ENCODE measurements at regions not wholly inside any gene's neighbourhood (a gene's known extent, or its start where the extent isn't known, plus 50 kb on each side); places are given as distances from the start of the nearest gene placed in this dataset.

GRCh38 chr2:120425014-120425413 lies 79.1 kb downstream of the INHBB start:
- Histone ChIP-seq H3K9me3 (ENCODE audit: low read length) (no peaks in the 10 kb centered on the region), H2AFZ (ENCODE audit: low read length) (no peak overlapping the region), H3K27ac (ENCODE audit: low read length) (no peak overlapping the region), H3K27me3 (ENCODE audit: low read length) (no peaks in the 10 kb centered on the region), H3K9ac (ENCODE audit: low read length) (no peak overlapping the region), H3K4me1 (ENCODE audit: insufficient read depth, low read length) (no peaks in the 10 kb centered on the region), H3F3A (ENCODE audit: low read length, unreplicated experiment) (no peaks in the 10 kb centered on the region), H3K36me3 (ENCODE audit: low read depth, low read length) (no peaks in the 10 kb centered on the region), H4K20me1 (ENCODE audit: low read length) (no peaks in the 10 kb centered on the region), H3K4me2 (ENCODE audit: low read length) (no peak overlapping the region), H3K4me3 (ENCODE audit: low read length) (no peak overlapping the region), H3K79me2 (ENCODE audit: low read length) (no peaks in the 10 kb centered on the region), H3K9me2 (replicated peaks; ENCODE audit: low read length) (no peaks in the 10 kb centered on the region)
- POLR2A ChIA-PET (ENCODE audit: unreplicated experiment), result no interaction called here
- ATAC-seq, result no peak
- CTCF ChIA-PET, result no interaction called here
- BruUV-seq (replicated peaks), result no TSS peak
- no peak for TF ChIP-seq EZH2phosphoT487 (IDR thresholded peaks at IDR 0.05; ENCODE audit: borderline replicate concordance, low read length)
- TF ChIP-seq CTCF (conservative IDR thresholded peaks at IDR 0.05; ENCODE audit: low read depth, low read length), result no peak
- TF ChIP-seq EZH2 (IDR thresholded peaks at IDR 0.05; ENCODE audit: low read length, unreplicated experiment), result no peak
- intact Hi-C loops (cut with micrococcal nuclease), result no loop called here
- DNase-seq, result no peak

- ChIA-PET CTCF (no interaction called here), POLR2A (ENCODE audit: unreplicated experiment) (no interaction called here)
- BruUV-seq (replicated peaks), result no TSS peak
- no peaks in the 10 kb centered on the region for H3K4me1 ChIP-seq (ENCODE audit: insufficient read depth, low read length)
- H4K20me1 ChIP-seq (ENCODE audit: low read length), result no peaks in the 10 kb centered on the region
- H3F3A ChIP-seq (ENCODE audit: low read length, unreplicated experiment), result no peaks in the 10 kb centered on the region
- no peaks in the 10 kb centered on the region for H3K27me3 ChIP-seq (ENCODE audit: low read length)
- H3K4me3 ChIP-seq (ENCODE audit: low read length), result no peak overlapping the region
- intact Hi-C loops (cut with micrococcal nuclease), result no loop called here
- no peaks in the 10 kb centered on the region for H3K9me3 ChIP-seq (ENCODE audit: low read length)
- H3K79me2 ChIP-seq (ENCODE audit: low read length), result no peaks in the 10 kb centered on the region
- ATAC-seq, result no peak
- H3K36me3 ChIP-seq (ENCODE audit: low read depth, low read length), result no peaks in the 10 kb centered on the region
- DNase-seq, result no peak
- no peak overlapping the region for H2AFZ ChIP-seq (ENCODE audit: low read length)
- H3K4me2 ChIP-seq (ENCODE audit: low read length), result no peak overlapping the region
- no peak overlapping the region for H3K27ac ChIP-seq (ENCODE audit: low read length)
- no peak overlapping the region for H3K9ac ChIP-seq (ENCODE audit: low read length)
- TF ChIP-seq CTCF (conservative IDR thresholded peaks at IDR 0.05; ENCODE audit: low read depth, low read length) (no peak), EZH2 (IDR thresholded peaks at IDR 0.05; ENCODE audit: low read length, unreplicated experiment) (no peak)
- no peaks in the 10 kb centered on the region for H3K9me2 ChIP-seq (replicated peaks; ENCODE audit: low read length)
Observed at GRCh38 chr2:120428748-120429147, 82.8 kb downstream of the INHBB start.

GRCh38 chr2:120429586-120430500 lies 83.9 kb downstream of the INHBB start:
- Histone ChIP-seq H3K79me2 (ENCODE audit: low read length) (no peaks in the 10 kb centered on the region), H3K36me3 (ENCODE audit: low read depth, low read length) (no peaks in the 10 kb centered on the region), H3K27ac (ENCODE audit: low read length) (no peak overlapping the region), H3K4me2 (ENCODE audit: low read length) (no peak overlapping the region), H2AFZ (ENCODE audit: low read length) (no peak overlapping the region), H3K27me3 (ENCODE audit: low read length) (no peaks in the 10 kb centered on the region), H3K4me1 (ENCODE audit: insufficient read depth, low read length) (no peaks in the 10 kb centered on the region), H3K9me2 (replicated peaks; ENCODE audit: low read length) (no peaks in the 10 kb centered on the region), H3K9me3 (ENCODE audit: low read length) (no peaks in the 10 kb centered on the region), H3F3A (ENCODE audit: low read length, unreplicated experiment) (no peaks in the 10 kb centered on the region), H3K4me3 (ENCODE audit: low read length) (no peak overlapping the region), H4K20me1 (ENCODE audit: low read length) (no peaks in the 10 kb centered on the region), H3K9ac (ENCODE audit: low read length) (no peak overlapping the region)
- ChIA-PET POLR2A (ENCODE audit: unreplicated experiment) (no interaction called here), CTCF (no interaction called here)
- intact Hi-C loops (cut with micrococcal nuclease), result no loop called here
- TF ChIP-seq EZH2phosphoT487 (IDR thresholded peaks at IDR 0.05; ENCODE audit: borderline replicate concordance, low read length) (no peak), CTCF (conservative IDR thresholded peaks at IDR 0.05; ENCODE audit: low read depth, low read length) (no peak), EZH2 (IDR thresholded peaks at IDR 0.05; ENCODE audit: low read length, unreplicated experiment) (no peak)
- ATAC-seq, result peak; percentile 46
- DNase-seq, result no peak
- BruUV-seq (replicated peaks), result no TSS peak

Data from PC-3 (cell line).